AG20443 (cell line): ENCODE measurements at regions not wholly inside any gene's neighbourhood (a gene's known extent, or its start where the extent isn't known, plus 50 kb on each side); places are given as distances from the start of the nearest gene placed in this dataset.

ENCODE experiments used
- DNase-seq: peaks from one replicate; pipeline ENCODE4 v3.0.0; 2012; ENCODE audit warnings: low spot score, mixed read lengths

- DNase-seq: no peak
Observed at GRCh38 chr1:17907999-17908398, 152.9 kb downstream of the ACTL8 start.

- no peak for DNase-seq
Observed at GRCh38 chr1:17908945-17909344, 153.8 kb downstream of the ACTL8 start.

- DNase-seq: peak; percentile 44
Observed at GRCh38 chr1:17909634-17910033, 154.5 kb downstream of the ACTL8 start.

- no peak for DNase-seq
Observed at GRCh38 chr1:17911791-17912190, 156.7 kb downstream of the ACTL8 start.

- DNase-seq: no peak
Observed at GRCh38 chr1:17912491-17912890, 157.4 kb downstream of the ACTL8 start.

DNA sequence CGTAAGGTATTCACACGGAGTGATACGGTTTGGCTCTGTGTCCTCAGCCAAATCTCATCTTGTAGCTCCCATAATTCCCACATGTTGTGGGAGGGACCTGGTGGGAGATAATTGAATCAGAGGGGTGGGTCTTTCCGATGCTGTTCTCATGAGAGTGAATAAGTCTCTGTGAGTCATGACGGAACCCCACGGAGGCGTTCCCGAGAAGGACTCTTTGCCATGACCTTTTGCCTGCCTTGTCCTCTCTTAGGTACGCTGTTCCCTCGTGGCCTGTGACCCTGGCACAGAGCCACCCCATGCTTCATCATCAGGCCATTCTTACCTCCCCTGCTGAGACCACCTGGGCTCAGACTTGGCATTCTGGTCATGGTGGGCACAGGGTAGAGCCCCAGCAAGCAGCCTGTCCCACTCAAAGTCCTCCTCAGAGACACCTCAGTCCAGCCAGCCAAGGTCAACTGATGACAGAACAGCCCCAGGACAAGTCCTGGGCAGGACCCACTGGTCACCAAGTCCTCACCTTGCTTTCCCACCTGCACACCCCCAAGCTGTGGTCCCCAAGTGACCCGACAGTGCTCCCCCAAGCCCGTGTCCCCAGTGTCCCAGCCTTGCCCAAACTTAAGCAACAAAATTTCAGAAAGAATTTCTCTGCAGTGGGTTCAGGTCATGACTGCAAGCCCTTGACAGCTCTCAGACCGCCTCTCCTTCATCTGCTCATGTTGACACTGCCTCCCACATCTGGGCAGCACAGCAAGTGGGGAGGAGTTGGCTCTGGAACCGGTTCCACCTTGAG, 158.4 kb downstream of the ACTL8 start:
- no peak for DNase-seq

GRCh38 chr1:17914131-17914530, 159.0 kb downstream of the ACTL8 start:
- no peak for DNase-seq

DNA sequence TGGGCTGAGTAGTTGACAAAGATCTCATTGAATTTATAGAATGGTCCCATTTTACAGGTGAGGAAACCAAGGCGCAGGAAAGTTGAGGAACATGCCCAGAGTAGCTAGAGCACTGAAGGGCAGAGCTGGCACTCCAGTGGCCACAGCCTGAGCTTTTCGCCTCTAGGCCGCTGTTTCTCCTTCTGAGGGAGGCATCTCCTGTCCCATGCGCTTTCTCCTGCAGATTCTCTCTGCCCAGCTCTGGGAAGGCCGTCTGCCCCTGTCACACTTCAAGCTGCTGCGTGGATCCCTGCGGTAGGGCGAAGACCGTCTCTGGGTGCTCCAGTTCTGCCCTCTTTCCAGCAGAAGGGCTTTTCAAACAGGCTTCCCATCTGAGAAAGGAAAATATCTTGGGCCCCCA, 159.9 kb downstream of the ACTL8 start:
- DNase-seq: no peak

- DNase-seq: no peak
Observed at GRCh38 chr1:17915511-17916197, 160.5 kb downstream of the ACTL8 start.

DNA sequence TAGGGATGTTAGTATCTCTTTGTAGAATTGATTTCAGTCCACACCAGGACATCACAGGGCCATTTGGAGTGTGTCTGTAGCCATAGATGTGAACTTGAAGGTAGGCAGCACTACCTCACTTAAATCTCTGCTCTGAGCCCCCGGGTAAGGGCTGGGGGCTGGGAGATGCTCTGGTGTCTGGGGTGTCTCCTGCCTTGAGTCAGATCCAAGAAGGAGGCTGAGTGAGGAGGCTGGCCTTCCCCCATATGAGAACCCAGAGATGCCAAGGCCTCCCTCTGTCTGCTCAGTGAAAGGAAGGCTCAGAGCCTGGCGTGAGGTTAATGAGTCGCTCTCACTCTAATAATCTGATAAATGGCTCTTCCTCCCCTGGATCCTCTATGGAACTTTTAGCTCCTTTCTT, 161.6 kb downstream of the ACTL8 start:
- no peak for DNase-seq

- DNase-seq: peak; percentile 67
Observed at GRCh38 chr1:17919525-17920439, 164.6 kb downstream of the ACTL8 start.

GRCh38 chr1:17920881-17921640, 165.9 kb downstream of the ACTL8 start:
- no peak for DNase-seq

DNA sequence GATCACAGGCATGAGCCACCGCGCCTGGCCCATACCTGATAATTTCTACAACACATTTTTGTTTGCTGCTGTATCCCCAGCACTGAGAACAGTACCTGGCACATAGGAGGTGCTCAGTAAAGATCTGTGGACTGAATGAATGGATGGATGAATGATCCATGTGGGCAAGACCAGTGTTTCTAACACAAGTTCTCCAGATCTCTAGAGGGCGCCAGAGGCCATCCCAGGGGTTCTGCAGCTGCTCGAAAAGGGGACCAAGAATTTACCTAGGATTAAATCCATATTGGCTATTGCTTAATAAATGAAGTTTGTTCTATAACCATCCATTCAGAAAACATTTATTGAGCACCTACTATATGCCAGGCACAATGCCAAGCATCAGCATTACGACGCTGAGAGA, 167.7 kb downstream of the ACTL8 start:
- DNase-seq: peak; percentile 61

- no peak for DNase-seq
Observed at GRCh38 chr1:17923666-17924065, 168.5 kb downstream of the ACTL8 start.

DNA sequence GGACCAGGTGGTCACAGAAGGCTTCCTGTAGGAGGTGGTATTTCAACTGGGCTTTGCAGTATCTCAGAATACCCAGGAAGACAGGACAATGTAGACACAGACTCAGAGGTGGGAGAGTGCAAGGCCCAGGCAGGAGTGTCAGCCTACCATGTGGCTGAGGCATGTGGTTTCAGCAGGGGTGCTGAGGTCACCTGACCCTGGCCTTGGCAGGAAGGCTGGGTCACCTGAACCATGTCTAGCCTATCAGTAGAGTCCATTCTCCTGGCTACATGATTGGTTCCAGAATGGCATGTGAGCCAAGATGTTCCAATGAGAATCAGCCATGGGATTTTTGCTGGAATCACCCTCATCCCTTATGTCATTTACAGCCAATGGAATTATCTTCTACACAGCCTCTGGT, 169.4 kb downstream of the ACTL8 start:
- no peak for DNase-seq

DNA sequence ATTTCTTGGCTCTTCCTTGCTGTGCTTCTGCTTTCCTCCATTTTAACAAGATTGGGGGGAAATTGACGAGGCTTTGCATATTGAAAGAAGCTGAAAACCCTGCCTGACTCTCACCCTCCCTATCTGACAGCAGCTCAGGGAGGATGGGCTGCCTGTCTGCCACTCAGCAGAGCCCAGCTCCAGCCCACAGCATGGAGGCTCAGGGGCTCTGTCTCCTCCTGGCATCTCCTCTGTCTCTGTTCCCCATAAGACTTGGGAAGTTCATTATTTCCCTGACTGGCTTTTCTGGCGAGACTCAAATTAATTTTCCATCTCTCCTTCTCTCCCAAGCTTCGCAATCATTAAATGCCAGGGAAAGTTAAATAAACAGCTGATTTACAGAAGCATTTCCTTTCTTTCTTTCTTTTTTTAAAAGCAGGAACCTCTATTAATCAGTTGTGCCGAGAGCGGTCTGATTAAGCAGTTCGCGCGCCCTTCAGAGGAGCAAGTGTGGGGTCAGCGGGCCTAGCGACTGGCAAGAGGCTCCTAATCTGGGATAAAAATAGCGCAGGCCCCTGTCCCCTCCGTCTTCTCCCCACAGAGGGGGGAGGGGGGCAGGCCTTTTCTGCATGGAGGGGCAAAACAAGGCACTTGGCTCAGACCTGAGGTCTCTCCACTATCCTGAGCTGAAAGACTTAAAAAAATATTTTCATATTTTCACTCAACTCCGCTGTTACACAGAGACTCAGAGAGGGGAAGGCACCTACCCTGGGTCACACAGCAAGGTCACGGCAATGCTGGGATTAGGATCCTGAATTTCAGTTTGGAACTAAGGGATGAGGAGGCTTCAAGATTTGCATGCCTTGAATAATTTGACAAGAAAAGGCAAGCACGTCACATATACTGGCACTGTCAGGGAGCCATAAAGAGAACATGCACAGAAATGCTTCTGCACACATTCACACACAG, 170.4 kb downstream of the ACTL8 start:
- no peak for DNase-seq

- no peak for DNase-seq
Observed at GRCh38 chr1:17926906-17927305, 171.8 kb downstream of the ACTL8 start.

DNA sequence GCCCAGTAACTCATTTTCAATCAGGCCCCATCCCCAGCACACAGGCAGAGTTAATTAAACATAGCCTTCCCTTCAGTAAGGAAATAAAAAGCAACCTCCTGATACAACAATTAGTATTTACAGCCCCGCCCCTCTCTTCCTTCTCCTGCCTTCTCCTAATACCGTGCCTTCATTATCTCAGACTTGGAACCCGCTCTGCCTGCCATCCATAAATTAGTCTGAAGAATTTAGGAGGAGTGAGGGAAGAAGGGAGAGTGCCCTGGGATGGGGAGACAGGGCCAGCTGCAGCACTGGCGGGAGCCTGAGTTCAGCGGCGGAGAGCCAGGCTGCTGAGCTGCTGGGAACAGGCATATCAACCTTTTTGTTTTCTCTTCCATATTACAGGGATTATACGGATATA, 172.8 kb downstream of the ACTL8 start:
- no peak for DNase-seq

DNA sequence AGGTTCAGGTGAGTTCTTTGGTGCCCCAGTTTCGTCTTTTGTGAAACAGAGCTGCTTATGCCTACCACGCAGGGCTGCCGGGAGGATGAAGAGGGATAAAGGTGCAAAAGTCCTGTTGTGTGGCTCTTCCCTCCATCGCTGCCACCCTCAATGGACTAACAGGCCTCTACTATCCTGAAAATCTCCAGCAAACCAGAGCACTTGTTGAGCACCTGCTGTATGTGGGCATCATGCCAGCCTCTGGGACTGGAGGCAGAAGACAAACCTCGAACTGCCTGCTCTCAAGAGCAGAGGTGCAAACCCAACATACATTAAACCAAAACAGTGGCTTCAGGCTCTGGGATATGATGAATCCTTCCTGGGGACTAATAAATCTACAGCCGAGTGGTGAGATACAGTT, 174.1 kb downstream of the ACTL8 start:
- DNase-seq: no peak

DNA sequence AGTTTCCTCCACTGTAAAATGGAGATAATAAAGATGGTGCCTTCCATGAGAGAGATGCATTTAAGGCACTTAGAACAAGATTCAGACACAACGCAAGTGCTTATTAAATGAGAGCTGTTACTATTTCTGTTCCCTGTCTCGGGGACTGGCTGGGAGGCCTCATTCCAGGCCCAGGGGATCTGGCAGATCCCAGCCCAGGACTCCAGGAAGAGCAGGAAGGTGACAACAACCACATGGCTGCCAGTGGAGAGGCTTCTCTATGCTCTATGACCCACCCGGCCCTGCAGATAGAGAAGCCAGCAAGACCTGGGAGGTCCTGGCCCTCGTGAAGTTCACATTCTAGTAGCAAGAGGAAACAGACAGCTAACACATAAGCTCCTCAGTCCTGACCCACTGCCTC, 175.5 kb downstream of the ACTL8 start:
- DNase-seq: no peak

DNA sequence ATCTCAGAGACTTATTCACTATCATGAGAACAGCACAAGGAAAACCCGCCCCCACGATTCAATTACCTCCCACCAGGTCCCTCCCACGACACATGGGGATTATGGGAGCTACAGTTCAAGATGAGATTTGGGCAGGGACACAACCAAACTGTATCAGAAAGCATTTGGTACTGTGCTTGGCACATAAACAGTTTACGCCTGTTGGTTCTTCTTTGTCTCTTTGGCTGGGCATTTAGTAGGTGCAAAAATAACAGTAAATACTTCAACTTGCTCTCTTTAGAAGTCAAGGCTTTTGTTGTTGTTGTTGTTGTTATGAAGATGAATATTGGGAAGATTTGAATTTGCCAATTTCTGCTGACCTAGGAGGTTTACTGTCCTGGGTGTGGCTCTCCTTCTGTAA, 175.4 kb upstream of the IGSF21 start:
- no peak for DNase-seq
